ENCODE measurements at regions not wholly inside any gene's neighbourhood (a gene's known extent, or its start where the extent isn't known, plus 50 kb on each side); places are given as distances from the start of the nearest gene placed in this dataset. TPM values are rescaled to one million over a fixed set of nuclear protein-coding genes. Genes with fewer than 3 reads are reported as not detected.

DNA sequence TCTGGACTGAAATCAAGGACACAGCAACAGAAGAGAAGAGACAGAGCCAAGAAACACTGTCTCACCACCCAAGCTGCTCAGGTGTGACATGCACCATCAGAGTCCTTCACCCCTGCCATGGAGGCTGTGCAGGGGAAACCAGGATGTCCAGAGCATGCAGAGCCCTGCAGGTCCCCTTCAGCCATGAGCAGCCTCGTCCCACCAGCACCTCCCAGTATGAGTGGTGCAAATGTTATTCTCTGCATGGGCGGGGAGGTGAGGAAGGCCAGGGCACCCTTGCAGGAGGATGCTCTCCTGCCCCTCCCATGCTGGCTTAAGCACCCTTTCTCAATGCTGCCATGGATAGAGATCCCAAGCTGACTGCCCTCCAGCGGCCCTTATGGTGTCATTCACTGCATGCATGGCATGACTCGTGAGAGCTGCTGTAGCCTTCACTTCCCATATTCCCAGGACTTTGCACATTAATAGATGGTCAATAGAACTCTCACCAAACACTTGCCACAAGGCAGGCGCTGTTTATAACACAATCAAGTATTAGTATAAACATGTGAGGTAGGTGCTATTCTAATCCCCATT is 171.0 kb downstream of the ANAPC1 start:
- DNase-seq = no peak
- no peak overlapping the region for H3K4me3 Mint-ChIP-seq (ENCODE audit: low read depth, unreplicated experiment)
- intact Hi-C loops (cut with micrococcal nuclease; ENCODE audit: unreplicated experiment) = no loop called here
- peaks cover 17% of the 10 kb centered on the region for H3K4me1 Mint-ChIP-seq (ENCODE audit: low read depth, unreplicated experiment)
- H3K36me3 Mint-ChIP-seq (ENCODE audit: insufficient read depth, unreplicated experiment) = no peaks in the 10 kb centered on the region
- TF ChIP-seq, protein P1, sequence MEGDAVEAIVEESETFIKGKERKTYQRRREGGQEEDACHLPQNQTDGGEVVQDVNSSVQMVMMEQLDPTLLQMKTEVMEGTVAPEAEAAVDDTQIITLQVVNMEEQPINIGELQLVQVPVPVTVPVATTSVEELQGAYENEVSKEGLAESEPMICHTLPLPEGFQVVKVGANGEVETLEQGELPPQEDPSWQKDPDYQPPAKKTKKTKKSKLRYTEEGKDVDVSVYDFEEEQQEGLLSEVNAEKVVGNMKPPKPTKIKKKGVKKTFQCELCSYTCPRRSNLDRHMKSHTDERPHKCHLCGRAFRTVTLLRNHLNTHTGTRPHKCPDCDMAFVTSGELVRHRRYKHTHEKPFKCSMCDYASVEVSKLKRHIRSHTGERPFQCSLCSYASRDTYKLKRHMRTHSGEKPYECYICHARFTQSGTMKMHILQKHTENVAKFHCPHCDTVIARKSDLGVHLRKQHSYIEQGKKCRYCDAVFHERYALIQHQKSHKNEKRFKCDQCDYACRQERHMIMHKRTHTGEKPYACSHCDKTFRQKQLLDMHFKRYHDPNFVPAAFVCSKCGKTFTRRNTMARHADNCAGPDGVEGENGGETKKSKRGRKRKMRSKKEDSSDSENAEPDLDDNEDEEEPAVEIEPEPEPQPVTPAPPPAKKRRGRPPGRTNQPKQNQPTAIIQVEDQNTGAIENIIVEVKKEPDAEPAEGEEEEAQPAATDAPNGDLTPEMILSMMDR (IDR thresholded peaks at IDR 0.05; ENCODE audit: unreplicated experiment) = no peak
- CTCF ChIA-PET = no interaction called here
- H3K27ac Mint-ChIP-seq (ENCODE audit: unreplicated experiment) = no peak overlapping the region
- no TSS peak for BruUV-seq (replicated peaks)
- H3K27me3 Mint-ChIP-seq (ENCODE audit: unreplicated experiment) = no peaks in the 10 kb centered on the region
- H3K9me3 Mint-ChIP-seq (ENCODE audit: low read depth, unreplicated experiment) = peaks cover 3% of the 10 kb centered on the region

DNA sequence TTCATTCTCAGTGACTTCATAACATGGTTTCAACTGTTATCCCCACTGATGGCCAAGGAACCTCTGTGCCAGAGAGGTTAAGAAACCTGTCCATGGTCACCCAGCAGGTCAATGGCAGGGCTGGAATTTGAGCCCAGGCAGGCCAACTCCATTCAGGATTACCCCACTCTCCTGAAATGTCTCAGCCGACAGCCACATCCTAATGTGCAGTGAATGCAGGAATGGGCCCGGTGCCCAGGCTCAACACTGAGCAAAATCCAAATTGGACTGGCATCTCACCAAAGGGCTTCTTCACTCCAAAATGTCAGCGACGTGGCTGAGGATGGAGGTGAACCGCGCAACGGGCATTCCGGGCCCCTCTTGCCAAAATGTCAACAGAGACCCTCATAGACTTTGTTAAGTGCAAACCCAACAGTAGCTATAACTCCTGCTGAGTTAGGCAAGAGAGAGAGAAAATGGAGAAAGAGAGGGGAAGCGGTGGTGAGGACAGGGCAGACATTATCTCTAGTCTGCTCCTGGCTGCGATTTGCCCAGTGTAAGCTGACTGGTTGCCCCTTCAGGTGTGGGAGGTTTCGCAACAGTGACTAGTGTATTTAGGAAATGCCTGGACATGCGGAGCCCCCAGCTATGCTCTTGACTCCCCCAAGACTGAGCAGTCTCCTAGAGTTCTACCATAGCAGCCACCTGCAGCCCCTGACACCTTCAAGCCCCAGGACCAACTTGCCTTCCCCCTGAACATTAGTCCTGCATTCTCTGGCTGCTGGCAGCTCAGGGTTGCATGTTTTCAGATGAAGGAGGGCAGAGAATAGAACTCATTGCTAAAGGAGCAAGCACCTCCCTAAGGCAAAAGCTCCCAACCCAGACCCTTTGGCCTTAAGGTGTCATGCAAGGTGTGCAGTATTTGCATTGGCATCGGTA is 167.7 kb downstream of the ANAPC1 start:
- CTCF ChIA-PET = interaction anchor here (0.6 kb wide), 1 partner anchor 12 kb away, joined by 3 read pairs; no protein-coding TSS in a partner anchor
- peaks cover 10% of the 10 kb centered on the region for H3K4me1 Mint-ChIP-seq (ENCODE audit: low read depth, unreplicated experiment)
- no TSS peak for BruUV-seq (replicated peaks)
- H3K27ac Mint-ChIP-seq (ENCODE audit: unreplicated experiment) = no peak overlapping the region
- H3K27me3 Mint-ChIP-seq (ENCODE audit: unreplicated experiment) = no peaks in the 10 kb centered on the region
- no peak for DNase-seq
- H3K36me3 Mint-ChIP-seq (ENCODE audit: insufficient read depth, unreplicated experiment) = no peaks in the 10 kb centered on the region
- H3K9me3 Mint-ChIP-seq (ENCODE audit: low read depth, unreplicated experiment) = peaks cover 3% of the 10 kb centered on the region
- TF ChIP-seq, protein P1 (IDR thresholded peaks at IDR 0.05; ENCODE audit: unreplicated experiment) = no peak
- no peak overlapping the region for H3K4me3 Mint-ChIP-seq (ENCODE audit: low read depth, unreplicated experiment)
- intact Hi-C loops (cut with micrococcal nuclease; ENCODE audit: unreplicated experiment) = no loop called here

DNA sequence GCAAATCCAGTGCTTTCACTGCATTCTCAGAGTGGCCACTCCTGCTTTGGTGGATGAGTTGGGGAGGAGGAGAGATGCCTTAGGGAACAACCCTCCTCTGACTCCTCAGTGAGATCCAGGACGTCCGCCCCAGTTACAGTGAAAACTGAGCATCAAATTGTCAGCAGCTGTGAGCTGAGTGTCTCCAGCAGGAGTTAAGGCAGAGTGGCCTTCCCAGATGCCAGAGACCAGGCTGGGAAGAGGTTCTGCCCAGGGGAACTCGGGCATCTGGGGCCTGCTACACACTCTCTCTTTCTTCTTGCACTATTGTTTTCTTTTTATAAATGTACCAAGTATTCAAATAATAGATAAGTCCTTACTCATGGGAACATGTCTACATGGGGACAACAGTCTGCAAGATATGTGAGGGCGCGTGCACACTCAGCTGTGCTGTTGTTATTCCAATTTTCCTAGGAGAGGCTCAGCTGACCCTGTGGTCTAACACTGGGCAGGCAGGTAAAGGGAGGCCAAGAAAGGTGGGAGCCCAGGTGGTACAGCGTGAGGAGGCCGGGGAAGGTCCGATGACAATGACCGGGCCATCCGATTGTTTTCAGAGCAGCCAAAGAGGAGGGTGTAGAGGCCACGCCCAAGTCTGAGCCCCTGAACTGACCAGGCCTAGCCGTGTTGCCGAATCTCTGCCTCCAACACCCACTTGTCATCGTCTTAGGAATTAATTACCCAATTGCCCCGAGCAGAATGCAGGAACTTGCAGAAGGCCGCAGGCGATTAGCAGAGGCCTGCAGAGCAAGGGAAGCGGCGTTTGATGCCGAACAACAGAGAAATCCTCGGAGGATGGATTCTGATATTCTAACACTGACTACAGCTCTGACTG is 166.9 kb downstream of the ANAPC1 start:
- DNase-seq = no peak
- H3K4me1 Mint-ChIP-seq (ENCODE audit: low read depth, unreplicated experiment) = peaks cover 10% of the 10 kb centered on the region
- no peak overlapping the region for H3K4me3 Mint-ChIP-seq (ENCODE audit: low read depth, unreplicated experiment)
- H3K27ac Mint-ChIP-seq (ENCODE audit: unreplicated experiment) = no peak overlapping the region
- intact Hi-C loops (cut with micrococcal nuclease; ENCODE audit: unreplicated experiment) = no loop called here
- peaks cover 1% of the 10 kb centered on the region for H3K9me3 Mint-ChIP-seq (ENCODE audit: low read depth, unreplicated experiment)
- TF ChIP-seq, protein P1 (IDR thresholded peaks at IDR 0.05; ENCODE audit: unreplicated experiment) = no peak
- no TSS peak for BruUV-seq (replicated peaks)
- H3K27me3 Mint-ChIP-seq (ENCODE audit: unreplicated experiment) = no peaks in the 10 kb centered on the region
- H3K36me3 Mint-ChIP-seq (ENCODE audit: insufficient read depth, unreplicated experiment) = no peaks in the 10 kb centered on the region
- CTCF ChIA-PET = no interaction called here

Small RNA genes in the stretch of these regions (microRNA-seq; reads per million reads assigned to microRNA genes)
- not detected for gene MIR4435-2
